HG03159 (cell line): ENCODE measurements at regions not wholly inside any gene's neighbourhood (a gene's known extent, or its start where the extent isn't known, plus 50 kb on each side); places are given as distances from the start of the nearest gene placed in this dataset.
A peak's percentile ranks its signal among the peaks of the same experiment; 100 is the strongest.
"Not testable (repeated sequence)": the region's sequence is repeated elsewhere in the genome, so short reads cannot be mapped to it uniquely, and the experiment has no call there.

Source experiments
- ATAC-seq: cut with Tn5 transposase; IDR thresholded peaks from one replicate; pipeline ENCODE4 v1.9.1; 2021; ENCODE audit warnings: mild to moderate bottlenecking, moderate library complexity; ENCODE audit not compliant: unreplicated experiment

- ATAC-seq: not testable (repeated sequence)
Observed at GRCh38 chr10:46095943-46096342, 49.9 kb upstream of the MSMB start.

DNA sequence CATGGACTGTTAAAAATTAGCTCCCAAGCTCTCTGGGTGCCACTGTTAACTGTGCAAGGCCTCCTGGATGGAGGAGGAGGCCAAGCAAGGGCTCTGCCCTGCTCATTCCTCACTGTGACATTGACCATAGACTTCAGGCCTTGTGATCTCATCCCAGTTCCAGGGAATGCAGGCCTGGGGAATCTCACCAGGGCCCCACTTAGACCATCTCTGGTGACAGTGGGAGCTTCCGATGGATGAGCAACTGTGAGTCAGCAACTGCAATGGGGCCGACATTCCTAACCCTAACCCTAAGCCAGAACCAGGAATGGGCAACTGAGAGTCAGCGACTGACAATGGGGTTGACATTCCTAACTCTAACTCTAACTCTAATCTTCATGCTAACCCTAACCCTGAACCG lies 50.4 kb upstream of the MSMB start:
- no peak for ATAC-seq

DNA sequence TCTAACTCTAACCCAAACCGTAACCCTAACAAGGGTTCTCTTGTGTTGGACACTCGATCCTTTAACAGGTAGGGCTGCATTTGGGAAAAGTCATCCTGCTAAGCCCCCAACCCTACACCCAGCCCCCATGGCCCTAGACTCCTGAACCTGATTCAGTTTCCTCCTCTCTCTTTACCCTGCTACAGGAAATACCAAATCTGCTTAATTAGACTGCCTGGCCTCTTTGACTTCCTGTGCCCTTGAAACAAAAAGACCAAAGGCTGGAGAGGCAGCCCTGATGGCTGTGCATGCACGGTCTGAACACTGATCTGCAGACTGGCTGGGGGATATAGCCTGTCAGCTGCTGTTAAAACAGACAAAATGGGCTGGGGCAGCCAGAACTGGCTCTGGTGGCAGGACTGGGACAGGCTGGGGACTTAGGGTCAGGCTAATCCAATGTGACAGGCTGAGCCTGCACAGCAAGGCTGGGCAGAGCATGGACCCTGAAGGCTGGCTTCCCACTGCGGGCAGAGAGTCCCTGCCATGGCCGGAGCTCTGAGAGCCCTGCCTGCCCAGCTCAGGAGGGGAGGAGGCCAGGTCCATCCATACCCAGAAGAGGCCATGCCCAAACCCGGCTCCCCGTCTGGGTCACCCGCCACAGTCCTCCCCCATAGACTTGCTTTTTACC lies 51.0 kb upstream of the MSMB start:
- no peak for ATAC-seq

DNA sequence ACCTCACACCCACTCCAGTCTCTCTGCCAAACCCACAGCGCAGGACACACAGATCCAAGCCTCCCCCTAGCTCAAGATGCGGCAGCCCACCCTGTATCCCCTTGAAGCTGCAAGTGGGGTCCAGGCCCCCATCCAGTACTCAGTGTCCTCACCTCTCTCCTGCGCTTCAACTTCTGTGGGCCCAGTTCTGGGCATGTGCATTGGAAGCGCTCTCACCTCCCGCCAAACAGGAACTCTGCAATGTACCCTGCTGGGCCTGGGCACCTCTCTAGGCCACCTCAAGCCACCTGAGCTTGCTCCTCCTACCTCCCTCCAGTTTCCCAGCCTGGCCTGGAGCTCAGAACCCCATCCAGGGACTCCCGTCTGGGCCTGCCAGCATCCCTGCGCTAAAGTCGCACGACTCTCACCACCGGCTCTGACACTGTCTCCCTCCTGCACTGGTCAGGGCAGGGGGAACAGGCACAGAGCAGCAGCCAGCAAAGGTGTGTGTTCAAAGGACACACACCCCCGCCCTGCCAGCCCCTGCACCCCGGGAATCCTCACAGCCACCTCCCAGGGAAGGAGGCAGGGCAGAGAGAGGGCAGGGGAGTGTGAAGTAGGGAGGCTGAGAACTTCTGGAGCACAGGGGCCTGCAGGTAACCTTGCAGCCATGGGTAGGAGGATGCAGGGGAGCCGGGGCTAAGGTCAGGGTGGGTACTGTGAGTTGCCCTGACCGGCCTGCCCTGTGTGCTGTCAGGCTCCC lies 51.7 kb upstream of the MSMB start:
- ATAC-seq: no peak

DNA sequence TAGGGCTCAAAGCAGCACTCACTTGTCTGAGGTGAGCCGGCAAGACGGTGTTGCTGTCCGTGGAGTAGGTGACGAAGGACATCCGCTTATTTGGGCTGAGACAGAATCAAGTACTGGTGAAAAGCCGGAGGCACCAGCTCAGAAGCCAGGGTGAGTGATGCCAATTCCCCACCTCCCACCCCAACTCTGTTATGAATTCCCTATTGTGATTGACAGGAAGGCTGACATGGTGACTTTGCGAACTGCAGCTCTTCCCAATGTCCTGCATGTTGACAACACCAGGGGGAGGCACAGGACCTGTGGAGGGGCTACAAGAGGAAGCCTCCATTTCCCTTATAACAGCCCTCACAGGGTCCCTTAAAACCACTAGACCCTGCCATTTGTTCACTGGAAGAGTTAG lies 52.3 kb upstream of the MSMB start:
- no peak for ATAC-seq

GRCh38 chr10:46098925-46099324 lies 52.9 kb upstream of the MSMB start:
- not testable (repeated sequence) for ATAC-seq

GRCh38 chr10:46104071-46104585 lies 58.1 kb upstream of the MSMB start:
- no peak for ATAC-seq

- not testable (repeated sequence) for ATAC-seq
Observed at GRCh38 chr10:46105416-46105815, 59.3 kb upstream of the MSMB start.

- ATAC-seq: peak; percentile 40
Observed at GRCh38 chr10:46105856-46106409, 59.9 kb upstream of the MSMB start.

GRCh38 chr10:46106410-46107255 lies 60.6 kb upstream of the MSMB start:
- ATAC-seq: peak; percentile 98

- ATAC-seq: not testable (repeated sequence)
Observed at GRCh38 chr10:46108158-46108499, 62.1 kb upstream of the MSMB start.

GRCh38 chr10:46154271-46154670 lies 108.2 kb upstream of the MSMB start:
- not testable (repeated sequence) for ATAC-seq

DNA sequence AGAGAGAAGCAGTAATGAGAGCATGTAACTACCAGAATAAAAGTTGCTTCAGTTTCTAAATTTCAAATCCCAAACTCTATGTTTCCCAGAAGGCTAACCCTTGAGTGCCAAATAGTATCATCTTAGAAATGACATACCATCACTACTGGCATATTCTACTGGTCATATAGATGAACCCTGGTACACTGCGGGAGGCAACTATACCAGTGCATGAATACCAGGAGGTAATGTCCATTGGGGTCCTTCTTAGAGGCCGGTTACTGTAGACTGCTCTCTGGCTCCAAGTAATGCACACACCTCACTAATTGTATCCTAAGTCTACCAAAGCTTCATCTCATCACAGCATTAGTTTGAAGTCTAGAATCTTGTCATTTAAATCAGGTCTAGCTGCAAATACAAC lies 108.6 kb upstream of the MSMB start:
- not testable (repeated sequence) for ATAC-seq

DNA sequence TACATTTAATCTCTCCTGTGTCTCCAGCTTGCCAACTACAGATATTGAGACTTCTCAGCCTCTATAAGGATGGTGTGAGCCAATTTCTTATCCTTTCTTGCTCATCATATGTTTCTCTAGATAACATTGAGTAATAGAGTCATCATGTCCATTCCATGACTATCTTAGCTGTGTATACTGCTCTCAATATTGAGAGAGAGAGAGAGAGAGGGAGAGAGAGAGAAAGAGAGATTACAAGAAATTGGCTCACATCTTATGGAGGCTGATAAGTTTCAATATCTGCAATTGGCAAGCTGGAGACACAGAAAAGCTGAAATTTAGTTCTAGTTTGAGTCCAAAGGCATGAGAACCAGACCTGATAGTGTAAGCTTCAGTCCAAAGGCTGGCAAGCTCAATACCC lies 110.8 kb upstream of the MSMB start:
- ATAC-seq: not testable (repeated sequence)

GRCh38 chr10:46169736-46170135 lies 117.1 kb upstream of the ANTXRL start:
- ATAC-seq: no peak

DNA sequence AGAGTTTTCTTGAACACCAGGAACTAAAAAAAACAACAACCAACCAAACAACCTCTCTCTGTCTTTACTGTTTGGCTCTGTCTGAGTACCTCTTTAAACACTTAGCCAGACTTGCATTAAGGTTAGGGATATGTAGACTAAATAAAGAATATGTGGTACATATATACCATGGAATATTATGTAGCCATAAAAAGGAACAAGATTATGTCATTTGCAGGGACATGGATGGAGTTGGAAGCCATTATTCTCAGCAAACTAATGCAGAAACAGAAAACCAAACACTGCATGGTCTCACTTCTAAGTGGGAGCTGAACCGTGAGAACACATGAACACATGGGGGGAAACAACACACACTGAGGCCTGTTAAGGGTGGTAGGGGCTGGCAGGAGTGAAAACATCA lies 116.0 kb upstream of the ANTXRL start:
- ATAC-seq: no peak

GRCh38 chr10:46171661-46172060 lies 115.1 kb upstream of the ANTXRL start:
- no peak for ATAC-seq

GRCh38 chr10:46175296-46175695 lies 111.5 kb upstream of the ANTXRL start:
- ATAC-seq: no peak

DNA sequence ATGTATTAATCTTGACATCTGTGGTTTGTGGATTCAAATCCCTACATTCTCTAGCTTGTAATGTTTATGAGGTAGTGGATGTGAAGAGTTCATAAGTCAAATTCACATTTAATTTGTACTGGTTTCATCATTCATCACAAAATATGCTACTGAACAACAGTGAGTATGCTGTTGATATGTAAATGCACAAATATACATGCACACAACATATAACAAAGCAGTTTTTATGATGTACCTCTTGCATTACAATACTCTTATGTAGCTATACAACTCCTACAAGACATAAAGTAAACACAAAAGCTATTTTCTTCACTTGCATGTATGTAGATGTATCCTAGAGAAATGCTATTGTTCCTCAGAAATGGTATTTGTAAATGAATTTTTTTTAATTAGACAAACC lies 111.0 kb upstream of the ANTXRL start:
- ATAC-seq: no peak

DNA sequence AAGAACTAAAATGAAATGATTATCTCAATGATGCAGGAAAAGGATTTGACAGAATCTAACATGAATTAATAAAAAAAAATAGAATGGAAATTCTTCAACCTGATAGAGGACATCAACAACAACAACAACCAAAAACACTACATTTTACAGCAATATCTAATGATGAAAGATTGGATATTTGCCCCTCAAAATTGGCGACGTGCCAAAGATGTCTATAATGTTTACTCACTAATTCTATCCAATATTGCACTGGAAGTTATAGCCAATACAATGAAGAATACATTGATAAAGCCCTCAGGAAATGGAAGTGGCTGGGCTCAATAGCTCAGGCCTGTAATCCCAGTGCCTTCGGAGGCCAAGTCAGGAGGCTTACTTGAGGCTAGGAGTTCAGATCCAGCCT lies 99.4 kb upstream of the ANTXRL start:
- not testable (repeated sequence) for ATAC-seq

GRCh38 chr10:46197050-46197449 lies 89.7 kb upstream of the ANTXRL start:
- no peak for ATAC-seq
